CD4-positive, alpha-beta T cell treated with Interleukin-17A for 1 hour (primary cell): ENCODE measurements at regions not wholly inside any gene's neighbourhood (a gene's known extent, or its start where the extent isn't known, plus 50 kb on each side); places are given as distances from the start of the nearest gene placed in this dataset.

Experiments used
- DNase-seq: peaks from one replicate; pipeline ENCODE4 v3.0.0-alpha.2; 2020

- no peak for DNase-seq
Observed at GRCh38 chr20:20823476-20823881, 111.0 kb upstream of the RALGAPA2 start.

DNA sequence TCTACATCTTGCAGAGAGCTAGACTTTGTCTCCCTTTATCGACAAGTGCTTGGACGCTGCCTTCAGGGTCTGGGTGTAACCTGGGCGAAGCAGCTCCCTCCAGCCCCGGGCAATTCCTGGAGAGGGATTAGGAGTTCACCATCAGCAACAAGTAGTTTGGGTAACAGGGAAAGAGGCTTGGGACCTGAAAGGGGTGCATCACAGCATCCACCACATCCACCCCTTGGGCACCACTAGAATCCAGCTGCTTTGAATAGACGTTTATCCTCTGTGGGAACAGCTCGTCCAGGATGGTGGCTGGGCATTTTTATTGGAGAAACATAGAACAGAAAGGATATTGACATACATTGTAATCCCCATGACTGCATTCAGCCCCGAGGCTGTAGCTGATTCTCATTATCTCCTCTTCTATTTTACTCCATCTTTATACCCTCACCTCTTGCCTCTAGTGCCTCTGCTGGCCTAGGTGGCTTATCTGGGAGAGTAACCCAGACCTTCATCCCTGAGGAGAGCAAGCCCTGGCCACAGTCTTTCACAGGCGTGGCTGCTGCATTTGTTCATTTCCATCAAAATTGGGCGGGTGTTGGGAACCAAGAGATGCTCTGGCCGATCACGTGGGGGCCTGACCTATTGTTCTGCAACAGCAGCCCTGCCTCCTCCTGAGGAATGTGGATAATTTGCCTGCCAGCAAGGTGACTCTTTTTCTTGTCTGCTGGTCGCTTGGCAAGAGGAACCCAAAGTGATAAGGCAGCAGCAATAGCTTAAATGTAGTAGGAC is 109.2 kb upstream of the RALGAPA2 start:
- DNase-seq = no peak

GRCh38 chr20:20820785-20821483 is 108.5 kb upstream of the RALGAPA2 start:
- no peak for DNase-seq

- DNase-seq = no peak
Observed at GRCh38 chr20:20820104-20820503, 107.7 kb upstream of the RALGAPA2 start.

GRCh38 chr20:20816969-20817755 is 104.7 kb upstream of the RALGAPA2 start:
- DNase-seq = no peak

GRCh38 chr20:20815711-20816455 is 103.4 kb upstream of the RALGAPA2 start:
- DNase-seq = no peak

GRCh38 chr20:20814685-20815084 is 102.2 kb upstream of the RALGAPA2 start:
- DNase-seq = no peak

DNA sequence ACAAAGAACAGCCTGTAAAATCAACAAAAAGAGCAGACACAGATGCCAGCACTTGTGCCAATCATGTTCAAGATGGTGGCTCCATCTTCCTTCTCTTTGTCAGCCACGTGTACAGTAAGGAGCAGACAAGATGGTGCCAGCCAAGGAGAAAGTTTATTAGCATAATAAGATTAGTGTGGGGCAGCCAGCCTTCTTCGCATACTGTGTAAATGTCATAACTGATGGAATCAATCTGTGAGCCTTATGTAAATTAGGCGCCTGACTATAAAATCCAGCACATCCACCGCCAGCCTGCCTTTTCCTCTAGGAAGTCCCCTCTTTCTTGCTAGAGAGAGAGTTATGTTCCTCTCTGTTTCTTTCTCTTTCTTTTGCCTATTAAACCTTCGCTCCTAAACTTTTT is 99.7 kb upstream of the RALGAPA2 start:
- no peak for DNase-seq

- DNase-seq = no peak
Observed at GRCh38 chr20:20808016-20808415, 95.6 kb upstream of the RALGAPA2 start.

GRCh38 chr20:20806121-20807095 is 94.0 kb upstream of the RALGAPA2 start:
- no peak for DNase-seq

- DNase-seq = no peak
Observed at GRCh38 chr20:20803011-20803410, 90.6 kb upstream of the RALGAPA2 start.

GRCh38 chr20:20802328-20802727 is 89.9 kb upstream of the RALGAPA2 start:
- no peak for DNase-seq

DNA sequence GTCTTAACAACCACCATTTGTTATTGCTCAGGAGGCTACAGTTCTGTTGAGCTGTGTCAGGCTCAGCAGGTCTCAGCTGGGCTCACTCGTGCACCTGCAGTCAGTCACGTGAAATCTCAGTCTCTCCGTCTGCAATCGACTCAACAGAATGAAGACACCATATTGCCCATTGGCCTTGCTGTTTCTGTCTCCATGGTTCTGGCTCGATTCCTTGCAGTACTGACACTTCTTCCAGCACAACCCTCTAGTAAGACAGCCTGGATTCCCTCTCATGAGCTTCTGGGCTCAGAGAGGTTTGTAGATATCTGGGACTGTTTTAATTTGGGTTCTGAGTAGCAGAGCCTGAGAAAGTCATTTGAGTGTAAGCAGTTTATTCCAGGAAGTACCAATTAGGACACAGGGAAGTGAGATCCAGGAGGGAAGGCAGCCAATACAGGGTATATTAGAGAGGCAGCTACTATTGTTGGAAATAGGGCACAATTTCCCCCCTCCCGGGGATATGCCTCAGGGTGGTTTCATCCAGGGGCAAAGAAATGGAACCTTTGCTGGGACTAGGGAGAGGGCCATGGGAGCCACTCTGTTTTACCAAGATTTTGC is 87.4 kb upstream of the RALGAPA2 start:
- no peak for DNase-seq

- DNase-seq = no peak
Observed at GRCh38 chr20:20797521-20798310, 85.3 kb upstream of the RALGAPA2 start.

- DNase-seq = no peak
Observed at GRCh38 chr20:20796766-20797440, 84.5 kb upstream of the RALGAPA2 start.

- no peak for DNase-seq
Observed at GRCh38 chr20:20795721-20796120, 83.3 kb upstream of the RALGAPA2 start.

DNA sequence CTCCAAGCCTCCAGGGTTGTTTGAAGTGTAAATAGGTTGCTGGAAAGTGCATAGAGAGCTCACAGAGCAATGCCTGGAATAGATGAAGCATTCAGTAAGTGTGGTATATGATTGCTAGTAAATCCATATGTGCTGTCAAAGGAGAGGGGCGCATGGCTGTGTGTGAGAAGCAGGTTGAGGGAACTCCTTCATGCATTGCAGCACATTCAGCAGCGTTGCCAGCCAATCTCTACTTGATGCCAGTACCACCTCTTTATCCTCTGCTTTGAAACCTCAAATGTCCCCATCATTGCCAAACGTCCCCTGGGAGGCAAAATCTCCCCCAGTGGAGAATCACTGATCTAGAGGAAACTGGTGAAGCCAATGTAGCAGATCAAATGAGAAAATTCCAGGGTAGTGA is 82.7 kb upstream of the RALGAPA2 start:
- no peak for DNase-seq

GRCh38 chr20:20793591-20793990 is 81.1 kb upstream of the RALGAPA2 start:
- DNase-seq = no peak

GRCh38 chr20:20791664-20792568 is 79.5 kb upstream of the RALGAPA2 start:
- no peak for DNase-seq
